HEK293T (cell line): ENCODE measurements at regions not wholly inside any gene's neighbourhood (a gene's known extent, or its start where the extent isn't known, plus 50 kb on each side); places are given as distances from the start of the nearest gene placed in this dataset.
"Not testable (repeated sequence)": the region's sequence is repeated elsewhere in the genome, so short reads cannot be mapped to it uniquely, and the experiment has no call there.

Experiments
- CTCF ChIA-PET: fragments of 350-600 bp; formaldehyde crosslinking; extraction: SDS; loops from one replicate; lab custom pipeline; 2021; ENCODE audit warnings: antibody characterized with exemption, inconsistent platforms; lab: Yijun Ruan, JAX
- POLR2A ChIA-PET: fragments of 350-600 bp; formaldehyde crosslinking; extraction: SDS; loops from one replicate; lab custom pipeline; 2020; ENCODE audit warnings: antibody characterized with exemption, inconsistent platforms; lab: Yijun Ruan, JAX
- DNase-seq: peaks from one replicate; pipeline ENCODE4 v3.0.0; 2012; ENCODE audit warnings: mixed read lengths; ENCODE audit errors: extremely low spot score
- ARNT ChIP-seq: fragments of 450-650 bp; IDR thresholded peaks from 2 replicates; pipeline ENCODE4 v1.6.1; 2017; ENCODE audit warnings: mild to moderate bottlenecking
- BHLHE40 ChIP-seq: fragments of 450-650 bp; IDR thresholded peaks from 2 replicates; pipeline ENCODE4 v1.6.1; 2016; ENCODE audit warnings: mild to moderate bottlenecking, moderate library complexity, borderline replicate concordance
- CTBP1 ChIP-seq: fragments of 450-650 bp; IDR thresholded peaks from 2 replicates; pipeline ENCODE4 v1.6.1; 2016; ENCODE audit warnings: borderline replicate concordance
- ELF4 ChIP-seq: fragments of 450-650 bp; IDR thresholded peaks from 2 replicates; pipeline ENCODE4 v1.6.1; 2017; ENCODE audit warnings: antibody characterized with exemption
- FOXA1 ChIP-seq: fragments of 450-650 bp; IDR thresholded peaks from 2 replicates; pipeline ENCODE4 v1.6.1; 2016; ENCODE audit warnings: mild to moderate bottlenecking
- FOXK2 ChIP-seq: fragments of 450-650 bp; IDR thresholded peaks from 2 replicates; pipeline ENCODE4 v1.6.1; 2016; ENCODE audit warnings: mild to moderate bottlenecking
- FOXM1 ChIP-seq: fragments of 450-650 bp; IDR thresholded peaks from 2 replicates; pipeline ENCODE4 v1.6.1; 2017; ENCODE audit warnings: mild to moderate bottlenecking, borderline replicate concordance
- HDGF ChIP-seq: fragments of 450-650 bp; IDR thresholded peaks from 2 replicates; pipeline ENCODE4 v1.6.1; 2017; ENCODE audit warnings: antibody characterized with exemption, borderline replicate concordance
- L3MBTL2 ChIP-seq: fragments of 450-650 bp; conservative IDR thresholded peaks from 2 replicates; pipeline ENCODE4 v1.6.1; 2016; ENCODE audit warnings: mild to moderate bottlenecking
- LEF1 ChIP-seq: fragments of 450-650 bp; IDR thresholded peaks from 2 replicates; pipeline ENCODE4 v1.6.1; 2017; ENCODE audit warnings: mild to moderate bottlenecking, borderline replicate concordance
- NFRKB ChIP-seq: fragments of 450-650 bp; IDR thresholded peaks from 2 replicates; pipeline ENCODE4 v1.6.1; 2016; ENCODE audit warnings: mild to moderate bottlenecking, moderate library complexity
- SP1 ChIP-seq: fragments of 450-650 bp; IDR thresholded peaks from 2 replicates; pipeline ENCODE4 v1.6.1; 2017
- SUZ12 ChIP-seq: fragments of 450-650 bp; IDR thresholded peaks from 2 replicates; pipeline ENCODE4 v1.6.1; 2016; ENCODE audit warnings: mild to moderate bottlenecking
- TARDBP ChIP-seq: fragments of 450-650 bp; IDR thresholded peaks from 2 replicates; pipeline ENCODE4 v1.6.1; 2016
- ZNF384 ChIP-seq: fragments of 450-650 bp; IDR thresholded peaks from 2 replicates; pipeline ENCODE4 v1.6.1; 2016
- TF ChIP-seq, protein P1 (sequence below): fragments of 450-650 bp; IDR thresholded peaks from 2 replicates; pipeline ENCODE4 v1.6.1; 2016

DNA sequence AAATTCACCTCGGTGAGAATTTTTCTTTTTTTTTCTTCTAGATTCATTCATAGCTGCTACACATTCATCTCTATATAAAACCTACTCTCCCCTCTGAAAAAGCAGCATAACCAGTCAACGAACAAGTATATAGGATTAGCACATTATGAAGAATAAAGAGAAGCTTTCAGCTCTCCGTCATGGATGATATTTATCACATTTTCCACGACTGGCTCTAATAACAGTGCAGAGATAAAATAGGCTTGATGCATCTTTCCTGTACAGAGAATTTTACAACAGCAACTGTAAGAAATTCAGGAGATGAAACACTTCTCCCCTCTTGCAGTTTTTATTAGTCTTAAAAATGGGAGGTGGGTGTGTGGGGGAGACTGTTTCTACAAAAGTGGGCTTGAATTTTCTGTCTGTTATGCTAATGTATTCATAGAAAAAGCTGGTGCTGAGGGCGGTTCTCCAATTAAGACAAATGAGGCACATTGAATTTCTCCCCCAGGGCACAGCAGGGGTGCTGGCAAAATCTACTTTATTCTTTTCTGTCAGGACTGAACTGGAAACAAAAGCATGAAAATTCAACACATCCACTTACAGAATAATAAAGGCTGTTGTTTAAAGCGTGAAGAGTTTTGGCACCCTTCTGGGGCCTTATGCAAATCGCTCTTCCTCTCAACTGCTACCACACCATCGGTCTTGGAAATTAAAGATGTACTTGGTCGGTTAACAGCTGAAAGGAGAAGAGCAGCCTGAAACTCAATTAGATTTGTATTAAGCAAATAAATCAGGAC, 233.9 kb upstream of the ZNF608 start:
- no peak for TF ChIP-seq CTBP1
- TF ChIP-seq SUZ12, result no peak
- TF ChIP-seq ZNF384, result no peak
- no peak for TF ChIP-seq BHLHE40
- no peak for TF ChIP-seq HDGF
- TF ChIP-seq ELF4, result no peak
- no peak for TF ChIP-seq FOXM1
- no peak for TF ChIP-seq NFRKB
- no peak for TF ChIP-seq SP1
- TF ChIP-seq ARNT, result no peak
- TF ChIP-seq L3MBTL2, result no peak
- TF ChIP-seq LEF1, result no peak
- no peak for TF ChIP-seq FOXK2
- TF ChIP-seq FOXA1, result no peak
- TF ChIP-seq, protein P1, sequence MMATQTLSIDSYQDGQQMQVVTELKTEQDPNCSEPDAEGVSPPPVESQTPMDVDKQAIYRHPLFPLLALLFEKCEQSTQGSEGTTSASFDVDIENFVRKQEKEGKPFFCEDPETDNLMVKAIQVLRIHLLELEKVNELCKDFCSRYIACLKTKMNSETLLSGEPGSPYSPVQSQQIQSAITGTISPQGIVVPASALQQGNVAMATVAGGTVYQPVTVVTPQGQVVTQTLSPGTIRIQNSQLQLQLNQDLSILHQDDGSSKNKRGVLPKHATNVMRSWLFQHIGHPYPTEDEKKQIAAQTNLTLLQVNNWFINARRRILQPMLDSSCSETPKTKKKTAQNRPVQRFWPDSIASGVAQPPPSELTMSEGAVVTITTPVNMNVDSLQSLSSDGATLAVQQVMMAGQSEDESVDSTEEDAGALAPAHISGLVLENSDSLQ, result no peak
- no peak for DNase-seq
- CTCF ChIA-PET, result no interaction called here
- POLR2A ChIA-PET, result interaction anchor here (1.4 kb wide), 1 partner anchor 10 kb away, joined by 3 read pairs; no protein-coding TSS in a partner anchor

DNA sequence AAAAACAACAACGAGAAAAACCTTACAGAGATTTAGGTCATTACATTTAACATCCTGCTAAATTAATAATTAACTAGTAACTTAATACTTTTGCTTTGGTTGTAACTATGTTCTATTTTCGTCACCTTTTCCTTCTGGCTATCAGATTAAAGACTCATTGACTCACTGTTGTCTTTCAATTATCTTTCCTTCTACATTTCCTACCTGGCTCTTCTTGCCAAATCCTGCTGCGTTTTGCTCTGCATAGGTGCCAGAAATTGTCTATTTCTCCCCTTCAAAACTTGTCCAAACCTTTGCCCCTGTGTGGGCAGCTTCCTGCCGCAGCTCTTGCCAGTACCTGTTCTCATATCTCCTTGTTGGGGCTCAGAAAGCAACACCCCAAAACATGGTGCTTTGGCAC, 235.5 kb upstream of the ZNF608 start:
- ChIA-PET POLR2A (no interaction called here), CTCF (no interaction called here)
- TF ChIP-seq LEF1 (no peak), FOXA1 (no peak), ARNT (no peak), ZNF384 (no peak), L3MBTL2 (no peak), TARDBP (no peak)
- TF ChIP-seq, protein P1, result no peak
- no peak for DNase-seq

DNA sequence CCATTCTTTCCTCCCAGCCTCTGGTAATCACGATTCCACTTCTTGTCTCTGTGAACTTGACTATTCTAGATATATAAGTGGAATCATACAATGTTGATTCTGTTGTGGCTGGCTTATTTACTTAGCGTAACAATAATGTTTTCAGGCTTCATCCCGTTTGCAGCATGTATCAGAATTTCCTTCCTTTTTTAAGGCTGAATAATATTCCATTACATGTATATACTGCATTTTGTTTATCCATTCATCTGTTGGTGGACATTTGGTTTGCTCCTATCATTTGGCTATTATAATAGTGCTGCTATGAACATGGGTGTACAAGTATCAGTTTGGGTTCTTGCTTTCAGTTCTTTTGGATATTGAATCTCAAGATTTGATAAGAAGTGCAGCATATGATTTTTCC, 239.7 kb upstream of the ZNF608 start:
- ChIA-PET CTCF (no interaction called here), POLR2A (no interaction called here)
- DNase-seq, result no peak
- TF ChIP-seq FOXK2 (no peak), LEF1 (no peak), FOXA1 (no peak), L3MBTL2 (no peak), FOXM1 (no peak), SP1 (no peak)

DNA sequence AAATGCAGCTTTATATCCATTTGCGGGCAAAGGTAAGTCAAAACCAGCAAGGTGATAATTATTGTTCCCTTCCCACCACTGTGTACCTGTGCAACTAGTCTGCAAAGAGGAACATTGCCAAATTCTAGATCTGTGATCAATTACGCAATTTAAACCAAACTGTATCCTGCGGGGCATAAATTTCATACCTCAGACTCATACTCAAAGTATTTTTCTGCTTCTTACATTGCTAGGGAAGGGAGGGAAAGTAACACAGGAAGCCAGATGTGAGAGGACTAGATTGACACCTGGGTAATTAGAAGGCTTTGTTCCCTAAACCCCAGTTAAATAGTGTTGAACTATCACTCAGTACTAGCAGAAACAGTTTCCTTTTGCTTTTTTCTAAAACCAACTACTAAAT, 240.2 kb upstream of the ZNF608 start:
- CTCF ChIA-PET, result no interaction called here
- POLR2A ChIA-PET, result no interaction called here
- no peak for DNase-seq
- TF ChIP-seq, protein P1, result no peak
- TF ChIP-seq BHLHE40, result no peak
- no peak for TF ChIP-seq CTBP1
- TF ChIP-seq HDGF, result no peak
- TF ChIP-seq FOXM1, result no peak
- no peak for TF ChIP-seq TARDBP
- TF ChIP-seq L3MBTL2, result no peak
- no peak for TF ChIP-seq LEF1
- no peak for TF ChIP-seq ELF4
- TF ChIP-seq NFRKB, result no peak
- no peak for TF ChIP-seq FOXK2
- no peak for TF ChIP-seq SP1
- TF ChIP-seq ZNF384, result no peak
- TF ChIP-seq ARNT, result no peak
- TF ChIP-seq FOXA1, result no peak
- no peak for TF ChIP-seq SUZ12

DNA sequence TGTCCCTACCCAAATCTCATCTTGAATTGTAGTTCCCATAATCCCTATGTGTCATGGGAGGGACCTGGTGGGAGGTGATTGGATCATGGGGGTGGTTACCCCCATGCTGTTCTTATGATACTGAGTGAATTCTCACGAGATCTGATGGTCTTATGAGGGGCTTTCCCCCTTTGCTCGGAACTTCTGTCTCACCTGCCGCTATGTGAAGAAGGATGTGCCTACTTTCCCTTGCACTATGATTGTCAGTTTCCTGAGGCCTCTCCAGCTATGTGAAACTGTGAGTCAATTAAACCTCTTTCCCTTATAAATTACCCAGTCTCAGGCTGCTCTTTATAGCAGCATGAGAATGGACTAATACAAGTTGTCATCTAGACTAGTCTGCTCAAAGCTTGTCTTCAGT, 241.3 kb upstream of the ZNF608 start:
- CTCF ChIA-PET, POLR2A ChIA-PET: not testable (repeated sequence)

DNA sequence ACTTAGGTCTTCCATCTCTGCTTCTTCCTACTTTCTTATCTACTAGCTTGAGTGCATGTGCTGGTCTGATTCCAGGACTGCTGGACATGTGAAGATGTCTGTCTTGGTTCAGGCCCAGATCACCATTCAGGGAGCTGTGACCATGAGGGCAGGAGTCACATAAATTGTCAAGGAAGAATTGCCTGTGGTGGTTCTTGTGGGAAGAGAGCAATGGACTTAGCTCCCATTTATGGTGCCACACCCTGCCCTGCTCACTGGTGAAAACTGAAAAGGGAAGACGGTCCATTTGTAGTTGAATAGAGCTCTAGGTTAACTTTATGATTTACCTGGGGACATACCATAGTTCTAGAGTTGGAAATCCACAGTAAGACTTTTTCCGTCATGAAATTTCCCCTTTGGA, 244.3 kb upstream of the ZNF608 start:
- ChIA-PET CTCF (interaction anchor here (0.6 kb wide), 1 partner anchor 377 kb away, joined by 3 read pairs; no protein-coding TSS in a partner anchor), POLR2A (interaction anchor here (0.6 to 1.3 kb wide), 2 partner anchors 11 to 208 kb away, joined by 3 read pairs; no protein-coding TSS in a partner anchor)
- TF ChIP-seq, protein P1, result no peak
- TF ChIP-seq NFRKB, result no peak
- no peak for TF ChIP-seq LEF1
- TF ChIP-seq TARDBP, result no peak
- no peak for TF ChIP-seq ZNF384
- no peak for TF ChIP-seq ARNT
- no peak for TF ChIP-seq FOXM1
- TF ChIP-seq BHLHE40, result no peak
- TF ChIP-seq ELF4, result no peak
- no peak for TF ChIP-seq FOXK2
- no peak for TF ChIP-seq HDGF
- no peak for TF ChIP-seq CTBP1
- TF ChIP-seq FOXA1, result no peak
- TF ChIP-seq SP1, result no peak
- TF ChIP-seq SUZ12, result no peak
- no peak for TF ChIP-seq L3MBTL2
- no peak for DNase-seq

More for the DNA sequence above, 241.3 kb upstream of the ZNF608 start:
- not testable (repeated sequence) for DNase-seq
